ENCODE measurements at regions not wholly inside any gene's neighbourhood (a gene's known extent, or its start where the extent isn't known, plus 50 kb on each side); places are given as distances from the start of the nearest gene placed in this dataset.

DNA sequence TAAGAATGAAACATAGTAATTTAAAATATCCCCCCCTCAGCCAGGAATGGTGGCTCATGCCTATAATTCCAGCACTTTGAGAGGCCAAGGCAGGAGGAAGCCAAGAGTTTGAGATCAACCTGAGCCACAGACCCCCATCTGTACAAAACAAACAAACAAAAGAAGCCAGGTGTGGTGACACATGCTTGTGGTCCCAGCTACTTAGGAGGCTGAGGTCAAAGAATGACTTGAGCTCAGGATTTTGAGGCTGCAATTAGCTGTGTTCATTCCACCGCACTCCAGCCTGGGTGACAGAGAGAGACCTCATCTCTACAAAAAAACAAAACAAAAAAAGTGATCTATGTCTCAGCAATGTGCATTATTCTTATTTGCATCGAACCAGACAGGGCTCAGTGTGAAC is 800.8 kb downstream of the MCTP2 start:
- no peak for TF ChIP-seq POLR2A (IDR thresholded peaks at IDR 0.05)
- no peak for TF ChIP-seq CTCF (IDR thresholded peaks at IDR 0.05)

All from body of pancreas (tissue), 4 donors.